MCF 10A (cell line): ENCODE measurements at regions not wholly inside any gene's neighbourhood (a gene's known extent, or its start where the extent isn't known, plus 50 kb on each side); places are given as distances from the start of the nearest gene placed in this dataset.

Experiments used
- BruUV-seq: library from RNA; stranded (reverse); fragments of 400-500 nt; replicated peaks from 2 replicates; lab custom pipeline; 2021; lab: Mats Ljungman, UMichigan
- CTCF ChIA-PET: fragments of 300-600 bp; sonication (Branson Sonifier 250); formaldehyde crosslinking; extraction: SDS; loops from one replicate; lab custom pipeline; 2021; ENCODE audit warnings: antibody characterized with exemption, inconsistent platforms; lab: Yijun Ruan, JAX
- POLR2A ChIA-PET: fragments of 300-600, 350-650 bp; sonication (Branson Sonifier 250); formaldehyde crosslinking; extraction: SDS; loops from one replicate; lab custom pipeline; 2020; ENCODE audit warnings: antibody characterized with exemption, inconsistent platforms; lab: Yijun Ruan, JAX
- DNase-seq: peaks from one replicate; pipeline ENCODE4 v3.0.0-alpha.2; 2018; ENCODE audit not compliant: unreplicated experiment
- H3K27ac Mint-ChIP-seq: one replicate; pipeline ENCODE4 v1.8.0; 2022; ENCODE audit warnings: mild to moderate bottlenecking, low read depth, mixed read lengths; ENCODE audit not compliant: unreplicated experiment
- H3K27me3 Mint-ChIP-seq: one replicate; pipeline ENCODE4 v1.8.0; 2022; ENCODE audit warnings: mixed read lengths; ENCODE audit not compliant: insufficient read depth, unreplicated experiment
- H3K36me3 Mint-ChIP-seq: one replicate; pipeline ENCODE4 v1.8.0; 2022; ENCODE audit warnings: mild to moderate bottlenecking, moderate library complexity, mixed read lengths; ENCODE audit not compliant: insufficient read depth, unreplicated experiment
- H3K4me1 Mint-ChIP-seq: one replicate; pipeline ENCODE4 v1.8.0; 2022; ENCODE audit warnings: mixed read lengths; ENCODE audit not compliant: insufficient read depth, unreplicated experiment
- H3K4me3 Mint-ChIP-seq: one replicate; pipeline ENCODE4 v1.8.0; 2022; ENCODE audit warnings: mild to moderate bottlenecking, moderate library complexity, mixed read lengths; ENCODE audit not compliant: unreplicated experiment
- H3K9me3 Mint-ChIP-seq: one replicate; pipeline ENCODE4 v1.8.0; 2022; ENCODE audit warnings: mixed read lengths; ENCODE audit not compliant: unreplicated experiment
- intact Hi-C: fragments of 100-400 bp; cut with micrococcal nuclease; formaldehyde crosslinking; loops from 2 replicates; pipeline ENCODE4 v1.14.1; 2022
- TF ChIP-seq, protein P1 (sequence below): fragments of 200-600 bp; IDR thresholded peaks from one replicate; pipeline ENCODE4 v1.8.0; 2022; ENCODE audit warnings: antibody characterized with exemption, mild to moderate bottlenecking; ENCODE audit not compliant: unreplicated experiment

DNA sequence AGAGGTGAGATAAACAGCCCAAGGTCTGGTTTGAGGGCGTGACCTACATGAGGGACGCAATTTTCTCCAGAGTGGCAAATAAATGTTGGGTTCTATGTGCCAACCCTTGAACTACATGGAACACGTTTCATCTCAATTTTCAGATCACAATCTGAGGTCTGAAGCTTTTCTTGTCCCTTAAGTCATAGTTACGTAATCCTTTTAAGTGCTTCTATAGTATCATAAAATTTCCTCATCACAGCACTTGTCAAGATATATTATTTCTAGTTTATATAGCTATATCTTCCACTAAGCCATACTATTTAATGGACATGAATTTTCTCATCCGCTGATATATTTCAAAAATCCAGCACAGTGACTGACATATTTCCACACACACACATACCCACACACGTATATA lies 53.1 kb upstream of the GRIN3A start:
- no peaks in the 10 kb centered on the region for H3K9me3 Mint-ChIP-seq
- intact Hi-C loops: loop anchor here (5.0 kb wide), 2 partner anchors 181 to 189 kb away; no protein-coding TSS in a partner anchor
- CTCF ChIA-PET: interaction anchor here (0.5 to 1.5 kb wide), 25 partner anchors 11 to 1799 kb away, joined by 3 to 7 read pairs (median 3); no protein-coding TSS in a partner anchor
- H3K27me3 Mint-ChIP-seq: peaks cover 23% of the 10 kb centered on the region
- no peak overlapping the region for H3K4me3 Mint-ChIP-seq
- DNase-seq: no peak
- TF ChIP-seq, protein P1, sequence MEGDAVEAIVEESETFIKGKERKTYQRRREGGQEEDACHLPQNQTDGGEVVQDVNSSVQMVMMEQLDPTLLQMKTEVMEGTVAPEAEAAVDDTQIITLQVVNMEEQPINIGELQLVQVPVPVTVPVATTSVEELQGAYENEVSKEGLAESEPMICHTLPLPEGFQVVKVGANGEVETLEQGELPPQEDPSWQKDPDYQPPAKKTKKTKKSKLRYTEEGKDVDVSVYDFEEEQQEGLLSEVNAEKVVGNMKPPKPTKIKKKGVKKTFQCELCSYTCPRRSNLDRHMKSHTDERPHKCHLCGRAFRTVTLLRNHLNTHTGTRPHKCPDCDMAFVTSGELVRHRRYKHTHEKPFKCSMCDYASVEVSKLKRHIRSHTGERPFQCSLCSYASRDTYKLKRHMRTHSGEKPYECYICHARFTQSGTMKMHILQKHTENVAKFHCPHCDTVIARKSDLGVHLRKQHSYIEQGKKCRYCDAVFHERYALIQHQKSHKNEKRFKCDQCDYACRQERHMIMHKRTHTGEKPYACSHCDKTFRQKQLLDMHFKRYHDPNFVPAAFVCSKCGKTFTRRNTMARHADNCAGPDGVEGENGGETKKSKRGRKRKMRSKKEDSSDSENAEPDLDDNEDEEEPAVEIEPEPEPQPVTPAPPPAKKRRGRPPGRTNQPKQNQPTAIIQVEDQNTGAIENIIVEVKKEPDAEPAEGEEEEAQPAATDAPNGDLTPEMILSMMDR: no peak
- H3K36me3 Mint-ChIP-seq: no peaks in the 10 kb centered on the region
- H3K27ac Mint-ChIP-seq: no peak overlapping the region
- POLR2A ChIA-PET: interaction anchor here (0.6 kb wide), 1 partner anchor 1887 kb away, joined by 3 read pairs; no protein-coding TSS in a partner anchor
- H3K4me1 Mint-ChIP-seq: no peaks in the 10 kb centered on the region
- BruUV-seq: no TSS peak
